HL-60 (cell line): ENCODE measurements at regions not wholly inside any gene's neighbourhood (a gene's known extent, or its start where the extent isn't known, plus 50 kb on each side); places are given as distances from the start of the nearest gene placed in this dataset.

Experiments
- DNase-seq, 2 experiments: peaks; one replicate each; pipeline ENCODE4 v3.0.0-alpha.2; 2010 to 2020; ENCODE audit warnings: low read depth in 1 of 2, low spot score in 1 of 2
- H3K27ac ChIP-seq: fragments of 250-450 bp; sonication (Bioruptor Pico); replicated peaks from 2 replicates; pipeline ENCODE4 v1.5.1; 2020; ENCODE audit warnings: mild to moderate bottlenecking, moderate library complexity
- H3K27me3 ChIP-seq: fragments of 250-450 bp; sonication (Bioruptor Pico); 2 replicates; pipeline ENCODE4 v1.5.1; 2021; ENCODE audit warnings: mild to moderate bottlenecking, moderate library complexity; ENCODE audit not compliant: insufficient read depth, poor library complexity, severe bottlenecking
- H3K4me3 ChIP-seq: replicated peaks from 2 replicates; pipeline ENCODE4 v1.5.1; 2011; ENCODE audit warnings: mild to moderate bottlenecking, control low read depth, low read length; ENCODE audit not compliant: insufficient read depth
- GABPA ChIP-seq: IDR thresholded peaks from 2 replicates; pipeline ENCODE4 v1.6.1; 2012; ENCODE audit warnings: low read depth
- POLR2AphosphoS5 ChIP-seq: IDR thresholded peaks from 2 replicates; pipeline ENCODE4 v1.6.1; 2012; ENCODE audit warnings: low read depth
- SPI1 ChIP-seq: IDR thresholded peaks from 2 replicates; pipeline ENCODE4 v1.6.1; 2012; ENCODE audit warnings: low read depth, mild to moderate bottlenecking, borderline replicate concordance
- TF ChIP-seq, protein P1 (sequence below): IDR thresholded peaks from one replicate; pipeline ENCODE4 v1.5.1; 2011; ENCODE audit warnings: low read length, control low read depth, inconsistent platforms; ENCODE audit not compliant: insufficient read depth
- TF ChIP-seq, protein P2 (sequence below): IDR thresholded peaks from 2 replicates; pipeline ENCODE4 v1.6.1; 2012; ENCODE audit warnings: low read depth; ENCODE audit not compliant: insufficient replicate concordance

DNA sequence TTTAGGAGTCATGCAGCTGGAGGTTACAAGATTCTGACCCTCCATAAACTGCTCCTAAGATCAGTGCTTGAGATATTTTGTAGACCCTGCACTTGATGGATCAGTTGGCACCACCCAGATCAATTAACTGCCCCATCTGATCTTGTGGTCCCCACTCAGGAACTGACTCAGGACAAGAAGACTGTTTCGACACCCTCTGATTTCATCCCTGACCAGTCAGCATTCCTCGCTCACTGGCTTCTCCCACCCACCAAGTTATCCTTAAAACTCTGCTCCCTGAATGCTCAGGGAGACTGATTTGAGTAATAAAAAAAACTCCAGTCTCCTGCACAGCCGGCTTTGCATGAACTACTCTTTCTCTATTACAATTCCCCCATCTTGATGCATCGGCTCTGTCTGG lies 360.2 kb downstream of the GALC start:
- no peak overlapping the region for H3K4me3 ChIP-seq
- no peaks in the 10 kb centered on the region for H3K27me3 ChIP-seq
- no peak for DNase-seq
- no peak for TF ChIP-seq POLR2AphosphoS5
- TF ChIP-seq, protein P1, sequence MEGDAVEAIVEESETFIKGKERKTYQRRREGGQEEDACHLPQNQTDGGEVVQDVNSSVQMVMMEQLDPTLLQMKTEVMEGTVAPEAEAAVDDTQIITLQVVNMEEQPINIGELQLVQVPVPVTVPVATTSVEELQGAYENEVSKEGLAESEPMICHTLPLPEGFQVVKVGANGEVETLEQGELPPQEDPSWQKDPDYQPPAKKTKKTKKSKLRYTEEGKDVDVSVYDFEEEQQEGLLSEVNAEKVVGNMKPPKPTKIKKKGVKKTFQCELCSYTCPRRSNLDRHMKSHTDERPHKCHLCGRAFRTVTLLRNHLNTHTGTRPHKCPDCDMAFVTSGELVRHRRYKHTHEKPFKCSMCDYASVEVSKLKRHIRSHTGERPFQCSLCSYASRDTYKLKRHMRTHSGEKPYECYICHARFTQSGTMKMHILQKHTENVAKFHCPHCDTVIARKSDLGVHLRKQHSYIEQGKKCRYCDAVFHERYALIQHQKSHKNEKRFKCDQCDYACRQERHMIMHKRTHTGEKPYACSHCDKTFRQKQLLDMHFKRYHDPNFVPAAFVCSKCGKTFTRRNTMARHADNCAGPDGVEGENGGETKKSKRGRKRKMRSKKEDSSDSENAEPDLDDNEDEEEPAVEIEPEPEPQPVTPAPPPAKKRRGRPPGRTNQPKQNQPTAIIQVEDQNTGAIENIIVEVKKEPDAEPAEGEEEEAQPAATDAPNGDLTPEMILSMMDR = no peak
- TF ChIP-seq, protein P2, sequence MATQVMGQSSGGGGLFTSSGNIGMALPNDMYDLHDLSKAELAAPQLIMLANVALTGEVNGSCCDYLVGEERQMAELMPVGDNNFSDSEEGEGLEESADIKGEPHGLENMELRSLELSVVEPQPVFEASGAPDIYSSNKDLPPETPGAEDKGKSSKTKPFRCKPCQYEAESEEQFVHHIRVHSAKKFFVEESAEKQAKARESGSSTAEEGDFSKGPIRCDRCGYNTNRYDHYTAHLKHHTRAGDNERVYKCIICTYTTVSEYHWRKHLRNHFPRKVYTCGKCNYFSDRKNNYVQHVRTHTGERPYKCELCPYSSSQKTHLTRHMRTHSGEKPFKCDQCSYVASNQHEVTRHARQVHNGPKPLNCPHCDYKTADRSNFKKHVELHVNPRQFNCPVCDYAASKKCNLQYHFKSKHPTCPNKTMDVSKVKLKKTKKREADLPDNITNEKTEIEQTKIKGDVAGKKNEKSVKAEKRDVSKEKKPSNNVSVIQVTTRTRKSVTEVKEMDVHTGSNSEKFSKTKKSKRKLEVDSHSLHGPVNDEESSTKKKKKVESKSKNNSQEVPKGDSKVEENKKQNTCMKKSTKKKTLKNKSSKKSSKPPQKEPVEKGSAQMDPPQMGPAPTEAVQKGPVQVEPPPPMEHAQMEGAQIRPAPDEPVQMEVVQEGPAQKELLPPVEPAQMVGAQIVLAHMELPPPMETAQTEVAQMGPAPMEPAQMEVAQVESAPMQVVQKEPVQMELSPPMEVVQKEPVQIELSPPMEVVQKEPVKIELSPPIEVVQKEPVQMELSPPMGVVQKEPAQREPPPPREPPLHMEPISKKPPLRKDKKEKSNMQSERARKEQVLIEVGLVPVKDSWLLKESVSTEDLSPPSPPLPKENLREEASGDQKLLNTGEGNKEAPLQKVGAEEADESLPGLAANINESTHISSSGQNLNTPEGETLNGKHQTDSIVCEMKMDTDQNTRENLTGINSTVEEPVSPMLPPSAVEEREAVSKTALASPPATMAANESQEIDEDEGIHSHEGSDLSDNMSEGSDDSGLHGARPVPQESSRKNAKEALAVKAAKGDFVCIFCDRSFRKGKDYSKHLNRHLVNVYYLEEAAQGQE = no peak
- TF ChIP-seq GABPA = no peak
- no peak for TF ChIP-seq SPI1
- H3K27ac ChIP-seq = no peak overlapping the region

DNA sequence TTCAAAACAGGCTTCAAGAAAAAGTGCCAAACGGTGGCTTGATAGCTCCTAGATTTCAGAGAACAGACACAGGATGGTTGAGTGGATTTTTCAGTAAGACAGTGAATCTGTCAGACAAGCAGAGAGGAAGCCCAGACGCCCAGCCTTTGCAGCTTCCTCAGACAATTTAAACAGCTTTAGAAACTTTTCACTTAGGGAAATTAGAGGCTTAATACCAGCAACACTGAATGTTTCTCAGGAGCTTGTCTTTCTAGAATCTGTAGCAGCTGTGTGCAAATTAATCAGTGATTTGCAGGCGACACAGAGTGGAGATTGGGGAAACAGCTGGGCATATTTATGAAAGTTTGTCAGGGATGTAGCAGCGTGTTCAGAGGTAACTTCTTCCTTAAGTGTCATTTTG lies 362.1 kb downstream of the GALC start:
- no peak for TF ChIP-seq SPI1
- TF ChIP-seq, protein P2 = no peak
- TF ChIP-seq, protein P1 = no peak
- TF ChIP-seq POLR2AphosphoS5 = no peak
- TF ChIP-seq GABPA = no peak
- Histone ChIP-seq H3K27me3 (no peaks in the 10 kb centered on the region), H3K27ac (no peak overlapping the region), H3K4me3 (no peak overlapping the region)
- no peak for DNase-seq

DNA sequence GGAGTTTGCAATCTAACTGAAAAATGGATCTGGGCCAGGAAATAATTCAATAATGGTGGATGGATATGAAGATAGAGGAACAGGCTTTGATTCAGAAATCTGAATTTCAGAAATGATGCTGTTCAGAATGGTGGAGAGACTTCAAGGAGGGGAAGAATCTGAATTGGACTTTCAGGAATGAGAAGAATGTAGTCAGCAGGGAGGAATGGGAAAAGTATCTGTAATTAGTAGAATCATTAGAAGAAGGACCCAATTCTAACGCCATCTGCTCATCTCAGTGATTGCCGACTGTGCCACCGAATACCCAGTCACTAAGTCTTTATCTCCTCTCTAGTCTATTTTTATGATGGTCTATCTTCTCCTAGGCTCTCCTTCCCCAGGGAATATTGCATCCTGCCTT lies 363.2 kb downstream of the GALC start:
- Histone ChIP-seq H3K4me3 (no peak overlapping the region), H3K27me3 (no peaks in the 10 kb centered on the region), H3K27ac (no peak overlapping the region)
- no peak for DNase-seq
- TF ChIP-seq POLR2AphosphoS5 (no peak), GABPA (no peak), SPI1 (no peak)
- TF ChIP-seq, protein P1 = no peak
- TF ChIP-seq, protein P2 = no peak
